ENCODE measurements at regions not wholly inside any gene's neighbourhood (a gene's known extent, or its start where the extent isn't known, plus 50 kb on each side); places are given as distances from the start of the nearest gene placed in this dataset.
"Not testable (repeated sequence)": the region's sequence is repeated elsewhere in the genome, so short reads cannot be mapped to it uniquely, and the experiment has no call there.

GRCh38 chr21:14058566-14058965 is 152.2 kb downstream of the LIPI start:
- no peak for DNase-seq (ENCODE audit: low spot score)

DNA sequence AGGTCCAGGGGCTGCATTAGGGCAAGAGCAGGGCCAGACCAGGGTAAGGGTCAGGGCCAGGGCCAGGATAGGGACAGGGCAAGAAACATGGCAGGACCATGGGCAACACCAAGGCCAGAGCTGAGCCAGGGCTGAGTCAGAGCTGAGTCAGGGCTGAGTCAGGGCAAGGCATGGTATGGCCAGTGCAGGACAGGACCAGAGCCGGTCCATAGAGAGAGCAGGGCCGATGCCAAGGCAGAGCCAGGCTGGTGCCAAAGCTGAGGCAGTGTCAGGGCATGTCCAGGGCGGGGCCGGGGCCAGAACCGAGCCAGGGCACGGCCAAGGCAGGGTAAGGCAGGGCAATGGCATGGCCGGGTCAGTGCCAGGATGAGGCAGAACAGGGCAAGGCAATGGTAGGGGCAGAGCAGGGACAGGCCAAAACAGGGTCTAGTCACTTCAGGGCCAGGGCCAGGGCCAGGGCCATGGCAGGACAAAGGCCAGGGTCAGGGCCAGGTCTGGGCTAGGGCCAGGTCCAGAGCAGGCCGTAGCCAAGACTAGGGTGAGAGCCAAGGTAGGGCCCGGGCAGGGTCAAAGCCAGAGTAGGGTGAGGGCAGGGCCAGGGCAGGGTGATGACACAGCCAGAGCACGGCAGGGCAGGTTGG is 152.8 kb downstream of the LIPI start:
- peak; percentile 17 for DNase-seq (ENCODE audit: low spot score)

DNA sequence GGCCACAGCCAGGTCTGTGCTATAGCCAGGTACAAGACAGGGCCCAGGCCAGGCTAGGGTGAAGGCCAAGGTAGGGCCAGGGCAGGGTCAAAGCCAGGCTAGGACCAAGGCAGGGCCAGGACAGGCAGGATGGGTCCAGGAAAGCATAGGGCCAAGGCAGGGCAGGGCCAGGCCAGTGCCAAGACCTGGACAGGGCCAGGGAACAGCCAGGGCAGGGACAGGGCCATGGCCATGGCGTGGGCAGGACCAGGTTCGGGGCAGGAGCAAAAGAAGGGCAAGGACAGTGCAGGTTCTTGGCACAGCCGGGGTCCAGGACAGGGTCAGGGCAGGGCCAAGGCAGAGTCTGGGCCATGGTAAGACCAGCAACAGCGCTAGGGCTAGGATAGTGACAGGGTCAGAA is 153.4 kb downstream of the LIPI start:
- no peak for DNase-seq (ENCODE audit: low spot score)

DNA sequence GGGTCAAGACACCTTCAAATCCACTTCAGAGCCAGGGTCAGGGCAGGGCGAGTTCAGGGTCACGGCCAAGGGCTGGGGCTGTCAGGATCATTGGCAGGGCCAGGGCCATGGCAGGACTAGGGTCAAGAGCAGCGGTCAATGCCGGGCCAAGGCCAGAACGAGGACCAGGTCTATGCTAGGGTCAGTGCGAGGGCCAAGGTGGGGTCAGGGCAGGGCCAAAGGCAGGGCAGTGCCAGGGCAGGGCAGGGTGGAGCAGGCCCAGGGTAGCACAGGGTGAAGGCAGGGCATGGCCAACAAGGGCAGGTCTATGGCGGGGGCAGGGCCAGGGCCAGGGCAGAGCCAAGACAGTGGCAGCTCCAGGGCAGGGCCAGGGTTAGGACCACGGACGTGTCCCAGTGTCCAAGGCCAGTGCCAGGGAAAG is 154.0 kb downstream of the LIPI start:
- DNase-seq (ENCODE audit: low spot score), result no peak

DNA sequence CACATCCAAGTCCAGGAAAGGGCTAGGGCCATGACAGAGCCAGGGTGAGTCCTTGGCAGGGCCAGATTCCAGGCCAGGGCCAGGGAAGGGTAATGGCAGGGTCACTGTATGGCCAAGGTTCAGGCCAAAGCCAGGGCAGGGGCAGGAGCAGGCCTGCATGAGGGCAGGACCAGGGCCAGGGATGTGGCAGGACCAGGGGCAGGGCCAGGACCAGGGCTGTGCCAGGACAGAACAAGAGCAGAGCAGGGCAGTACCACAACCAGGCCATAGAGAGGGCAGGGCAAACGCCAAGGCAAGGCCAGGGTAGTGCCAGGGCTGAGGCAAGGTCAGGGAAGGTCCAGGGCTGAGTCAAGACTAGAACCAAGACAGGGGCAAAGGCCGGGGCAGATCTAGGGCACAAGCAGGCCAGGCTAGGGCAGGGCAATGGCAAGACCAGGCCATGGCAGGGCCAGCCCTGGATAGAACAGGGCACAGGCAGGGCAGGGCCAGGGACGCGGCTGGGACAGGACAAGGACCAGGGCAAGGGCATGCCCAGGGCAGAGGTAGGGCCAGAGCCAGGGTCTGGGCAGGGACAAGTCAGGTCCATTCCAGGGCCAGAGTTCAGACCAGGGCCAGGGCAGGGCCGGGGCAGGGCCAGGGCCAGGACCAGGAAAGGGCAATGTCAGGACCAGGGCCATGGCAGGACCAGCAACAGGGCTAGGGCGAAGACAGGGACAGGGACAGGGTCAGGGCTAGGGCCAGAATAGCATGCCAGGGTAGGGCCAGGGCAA is 154.8 kb downstream of the LIPI start:
- not testable (repeated sequence) for DNase-seq (ENCODE audit: low spot score)

GRCh38 chr21:14054682-14055081 is 156.1 kb downstream of the LIPI start:
- no peak for DNase-seq (ENCODE audit: low spot score)

- no peak for DNase-seq (ENCODE audit: low spot score)
These were observed 160.6 kb downstream of the LIPI start for GRCh38 chr21:14050121-14050520.

DNA sequence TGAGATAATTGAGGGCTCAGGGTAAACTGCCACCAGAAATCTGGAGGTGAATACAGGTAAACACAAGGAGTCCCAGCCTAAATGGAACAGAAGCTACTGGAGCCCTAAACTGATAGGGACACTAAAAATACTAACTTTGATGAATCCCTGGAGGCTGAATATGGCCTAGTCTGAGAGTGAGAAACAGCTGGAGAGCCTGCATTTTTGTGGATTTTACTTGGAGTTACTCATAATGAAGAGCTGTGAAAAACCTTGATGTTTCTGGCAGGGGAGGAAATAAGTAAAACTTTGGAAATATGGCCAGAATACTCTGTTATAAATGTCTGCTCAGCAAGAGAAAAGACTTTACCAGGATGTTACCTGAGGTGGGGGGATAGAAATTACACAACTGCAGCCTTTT is 164.4 kb downstream of the LIPI start:
- DNase-seq (ENCODE audit: low spot score), result no peak

DNA sequence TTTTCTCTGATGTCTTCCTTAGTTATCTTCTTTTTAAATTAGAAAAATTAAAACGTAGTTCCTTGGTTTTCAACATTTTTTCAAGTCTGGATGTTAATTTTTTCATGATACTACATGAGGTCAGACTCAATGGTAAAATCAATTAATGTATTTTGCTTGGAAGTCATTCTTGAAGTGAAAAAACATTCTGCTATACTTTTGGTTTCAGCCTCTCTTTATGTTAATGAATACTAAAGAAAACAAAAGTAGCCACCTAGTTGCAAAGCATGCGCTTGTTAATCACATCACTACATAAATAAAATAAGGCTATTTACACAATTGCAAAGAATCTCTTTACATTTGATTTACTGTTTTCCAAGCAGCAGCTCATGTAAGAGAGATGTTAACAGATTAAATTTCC is 170.4 kb downstream of the LIPI start:
- no peak for DNase-seq (ENCODE audit: low spot score)

- not testable (repeated sequence) for DNase-seq (ENCODE audit: low spot score)
These were observed 182.1 kb downstream of the LIPI start for GRCh38 chr21:14028619-14029018.

DNA sequence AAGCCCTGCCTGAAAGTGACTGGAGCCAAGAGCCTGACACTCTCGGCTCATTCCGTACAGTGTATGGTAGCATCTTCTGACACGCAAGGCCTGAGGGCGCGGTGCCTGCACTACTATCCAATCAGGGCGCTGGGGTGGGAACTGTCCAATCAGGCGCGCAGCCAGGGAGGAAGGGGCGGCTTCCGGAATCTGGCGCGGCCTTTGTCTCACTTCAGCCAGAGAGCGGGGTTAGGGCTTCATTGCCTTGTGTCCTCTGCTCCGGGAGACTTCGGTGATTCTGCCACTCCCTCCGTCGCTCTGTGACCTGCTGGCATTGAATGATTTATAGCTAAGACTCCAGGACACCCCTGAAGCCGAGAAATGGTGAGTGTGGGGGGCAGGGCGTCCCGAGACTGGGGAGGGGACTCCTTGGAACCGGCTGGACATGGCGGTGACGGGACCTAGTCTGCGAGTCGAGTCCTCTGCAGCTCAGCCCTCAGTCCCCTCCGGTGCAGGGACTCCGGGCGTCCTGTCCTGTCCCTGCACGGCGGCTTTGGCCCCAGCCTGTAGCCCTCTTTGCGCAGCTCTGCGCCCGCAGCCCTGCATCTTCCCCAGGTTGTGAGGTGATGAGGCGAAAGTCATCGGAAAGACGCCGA is 183.4 kb downstream of the LIPI start:
- DNase-seq (ENCODE audit: low spot score), result peak; percentile 73

GRCh38 chr21:14020108-14020507 is 190.6 kb downstream of the LIPI start:
- DNase-seq (ENCODE audit: low spot score), result not testable (repeated sequence)

DNA sequence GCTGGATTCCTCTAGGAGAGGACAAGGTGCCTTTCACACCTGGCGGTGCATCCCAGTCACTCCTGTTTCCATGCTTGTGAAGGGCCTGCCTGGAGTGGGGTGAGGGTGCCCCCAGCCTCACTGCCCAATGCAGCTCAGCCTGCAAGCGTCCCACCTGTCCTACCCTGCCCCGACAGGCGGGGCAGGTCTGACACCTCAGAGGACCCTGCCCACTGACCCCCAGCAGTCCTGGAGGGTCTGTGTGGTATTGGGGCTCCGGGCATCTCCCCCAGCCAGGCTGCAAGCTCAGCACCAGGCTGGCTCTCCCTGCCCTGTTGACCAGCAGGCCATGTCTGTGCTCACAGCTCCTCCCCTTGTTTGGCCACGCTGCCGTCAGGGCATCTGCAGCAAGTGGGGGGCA is 194.9 kb downstream of the LIPI start:
- DNase-seq (ENCODE audit: low spot score), result not testable (repeated sequence)

DNA sequence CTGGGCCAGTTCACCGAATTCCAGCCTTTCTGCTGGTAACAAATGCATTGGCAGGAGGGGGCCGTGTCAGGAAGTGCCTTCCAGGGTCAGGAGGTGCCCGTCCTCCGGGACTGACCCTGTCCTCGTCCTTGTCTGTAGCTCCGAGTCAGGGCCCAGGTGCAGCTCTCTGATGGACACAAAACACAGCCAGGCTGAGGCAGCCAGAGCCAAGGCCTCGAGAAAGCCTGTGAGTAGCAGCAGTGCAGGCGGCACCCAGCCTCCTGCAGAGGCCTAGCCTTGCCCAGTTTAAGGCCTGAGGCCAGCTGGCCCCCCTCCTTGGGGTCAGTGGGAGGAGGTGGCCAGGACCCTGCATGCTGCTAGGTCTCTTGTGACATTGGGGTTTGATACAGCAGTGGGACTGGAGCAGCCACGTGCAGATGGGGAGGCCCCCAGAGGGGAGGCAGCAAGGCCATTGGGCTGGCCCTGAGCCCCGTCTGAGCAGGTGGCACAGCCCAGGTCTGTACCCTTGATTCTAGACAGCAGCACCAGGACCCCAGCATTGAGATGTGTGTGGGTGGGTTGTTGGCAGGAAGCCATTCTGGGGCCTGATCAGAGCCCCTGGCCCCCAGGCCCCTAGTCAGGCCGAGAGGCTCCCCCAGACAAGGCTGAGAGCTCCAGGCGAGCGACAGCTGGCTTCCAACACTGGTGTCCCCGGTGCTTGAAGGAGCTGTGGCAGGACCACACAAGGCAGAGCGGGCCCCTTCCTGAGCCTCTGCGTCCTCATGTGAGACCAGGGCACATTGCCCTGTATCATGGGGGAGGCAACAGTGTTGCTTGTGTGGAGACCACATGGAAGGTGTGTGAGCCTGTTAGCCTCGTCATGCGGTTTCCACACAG is 196.9 kb downstream of the LIPI start:
- not testable (repeated sequence) for DNase-seq (ENCODE audit: low spot score)

DNA sequence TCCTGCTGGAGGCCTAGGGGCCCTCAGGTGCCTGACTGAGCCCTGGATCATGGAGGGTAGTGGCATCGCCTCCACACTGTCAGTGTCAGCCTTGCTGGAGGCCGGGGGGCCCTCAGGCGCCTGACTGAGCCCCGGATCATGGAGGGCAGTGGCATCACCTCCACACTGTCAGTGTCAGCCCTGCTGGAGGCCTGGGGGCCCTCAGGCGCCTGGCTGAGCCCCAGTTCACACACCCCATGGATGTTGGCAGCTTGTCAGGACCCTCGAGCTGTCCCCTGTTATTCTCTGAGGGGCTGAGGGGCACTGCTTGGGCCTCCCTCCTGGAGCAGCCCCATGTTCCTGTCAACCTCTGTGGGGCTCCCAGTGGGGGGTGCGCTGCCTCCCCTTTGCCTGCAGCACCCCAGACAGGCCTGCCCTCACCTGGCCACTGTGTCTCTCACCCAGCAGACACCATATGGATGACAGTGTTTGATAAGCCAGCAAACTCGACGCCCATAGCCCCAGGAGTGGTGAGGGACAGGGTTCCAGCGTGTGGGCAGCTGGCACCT is 197.6 kb downstream of the LIPI start:
- DNase-seq (ENCODE audit: low spot score), result no peak

- DNase-seq (ENCODE audit: low spot score), result no peak
These were observed 198.3 kb downstream of the LIPI start for GRCh38 chr21:14012409-14012808.

GRCh38 chr21:14011751-14012150 is 199.0 kb downstream of the LIPI start:
- DNase-seq (ENCODE audit: low spot score), result not testable (repeated sequence)

DNA sequence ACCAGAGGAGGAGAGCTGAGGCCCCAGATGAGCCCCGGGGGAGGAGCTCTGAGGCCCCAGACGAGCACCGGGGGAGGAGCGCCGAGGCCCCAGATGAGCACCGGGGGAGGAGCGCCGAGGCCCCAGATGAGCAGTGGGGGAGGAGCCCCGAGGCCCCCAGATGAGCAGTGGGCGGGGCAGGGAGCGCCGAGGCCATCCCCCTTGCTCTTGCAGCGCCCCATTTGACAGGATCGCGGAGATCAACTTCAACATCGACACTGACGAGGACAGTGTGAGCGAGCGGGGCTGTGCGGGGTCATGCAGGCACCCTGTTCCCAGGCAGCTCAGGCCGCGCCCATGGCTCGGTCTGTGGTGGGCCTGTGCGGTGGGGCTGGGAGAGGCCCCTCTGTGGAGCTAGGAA is 199.6 kb downstream of the LIPI start:
- not testable (repeated sequence) for DNase-seq (ENCODE audit: low spot score)

DNA sequence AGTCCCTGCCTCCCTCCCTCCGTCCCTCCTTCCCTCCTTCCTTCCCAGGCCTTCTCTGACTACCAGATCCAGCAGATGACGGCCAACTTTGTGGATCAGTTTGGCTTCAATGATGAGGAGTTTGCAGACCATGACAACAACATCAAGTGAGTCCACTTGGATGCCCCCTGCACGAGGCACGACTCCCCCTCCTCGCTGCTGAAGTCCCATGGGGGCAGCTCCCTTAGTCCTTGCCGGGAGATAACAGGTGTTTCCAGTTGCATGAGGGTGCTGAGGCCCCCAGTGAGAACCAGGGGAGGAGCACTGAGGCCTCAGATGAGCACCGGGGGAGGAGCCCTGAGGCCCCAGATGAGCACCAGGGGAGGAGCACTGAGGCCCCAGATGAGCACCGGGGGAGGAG is 200.0 kb downstream of the LIPI start:
- no peak for DNase-seq (ENCODE audit: low spot score)

- not testable (repeated sequence) for DNase-seq (ENCODE audit: low spot score)
These were observed 200.8 kb downstream of the LIPI start for GRCh38 chr21:14009990-14010389.

DNA sequence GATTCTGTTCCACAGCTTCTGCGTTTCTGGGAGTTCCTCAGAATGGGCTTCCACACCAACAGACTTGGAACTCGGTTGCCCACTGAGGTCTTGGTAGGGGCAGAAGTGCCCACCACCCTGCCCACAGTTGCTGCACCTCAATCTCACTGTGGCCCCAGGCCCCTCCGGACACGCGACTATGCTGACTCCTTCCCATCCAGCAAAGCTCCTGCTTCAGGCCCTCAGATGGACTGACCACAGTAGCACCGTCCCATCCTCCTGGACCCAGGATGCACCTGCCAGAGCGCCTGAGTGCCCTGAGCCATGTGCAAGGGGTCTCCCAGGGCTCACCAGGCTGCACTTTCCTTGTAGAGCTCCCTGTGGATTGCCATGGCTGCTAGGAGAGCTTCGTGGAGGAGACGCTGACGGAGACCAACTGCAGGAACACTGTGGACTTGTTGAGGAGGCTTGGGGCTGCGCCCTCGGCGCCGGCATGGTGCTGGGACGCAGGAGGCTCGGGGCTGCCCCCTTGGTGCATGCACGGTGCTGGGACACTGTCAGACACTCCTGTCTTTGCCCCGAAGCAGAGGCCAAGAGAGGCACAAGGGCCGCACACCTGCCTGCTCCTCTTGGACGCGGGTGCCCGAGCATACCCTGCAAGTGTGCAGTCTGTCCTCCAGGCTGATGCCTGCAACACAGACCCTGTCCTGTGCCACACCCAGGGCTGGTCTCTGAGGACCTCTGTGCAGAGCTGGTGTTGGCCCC is 201.3 kb downstream of the LIPI start:
- not testable (repeated sequence) for DNase-seq (ENCODE audit: low spot score)

Data from kidney capillary endothelial cell (primary cell).